ENCODE measurements at regions not wholly inside any gene's neighbourhood (a gene's known extent, or its start where the extent isn't known, plus 50 kb on each side); places are given as distances from the start of the nearest gene placed in this dataset.

- no peak overlapping the region for H3K4me3 ChIP-seq (ENCODE audit: low read depth, low read length)
- ChIA-PET CTCF (interaction anchor here (0.7 to 0.8 kb wide), 2 partner anchors 13 to 180 kb away, joined by 3 to 4 read pairs; no protein-coding TSS in a partner anchor), POLR2A (interaction anchor here (1.0 kb wide), 1 partner anchor 11 kb away, joined by 3 read pairs; no protein-coding TSS in a partner anchor)
- no peak for TF ChIP-seq CTCF (IDR thresholded peaks at IDR 0.05; ENCODE audit: insufficient read depth, low read length, missing control alignments)
- DNase-seq (ENCODE audit: low read depth, low spot score): no peak
These were observed 51.6 kb upstream of the MRPS22 start for GRCh38 chr3:139292192-139292591.

GRCh38 chr3:139292711-139293664 lies 50.8 kb upstream of the MRPS22 start:
- CTCF ChIA-PET: no interaction called here
- DNase-seq (ENCODE audit: low read depth, low spot score): no peak
- no peak overlapping the region for H3K4me3 ChIP-seq (ENCODE audit: low read depth, low read length)
- POLR2A ChIA-PET: interaction anchor here (1.0 kb wide), 1 partner anchor 12 kb away, joined by 3 read pairs; no protein-coding TSS in a partner anchor
- no peak for TF ChIP-seq CTCF (IDR thresholded peaks at IDR 0.05; ENCODE audit: insufficient read depth, low read length, missing control alignments)

- DNase-seq (ENCODE audit: low read depth, low spot score): no peak
- no peak for TF ChIP-seq CTCF (IDR thresholded peaks at IDR 0.05; ENCODE audit: insufficient read depth, low read length, missing control alignments)
- no peak overlapping the region for H3K4me3 ChIP-seq (ENCODE audit: low read depth, low read length)
- ChIA-PET POLR2A (no interaction called here), CTCF (interaction anchor here (1.1 kb wide), 1 partner anchor 8 kb away, joined by 3 read pairs; no protein-coding TSS in a partner anchor)
These were observed 50.2 kb upstream of the MRPS22 start for GRCh38 chr3:139293665-139294023.
